ENCODE measurements at regions not wholly inside any gene's neighbourhood (a gene's known extent, or its start where the extent isn't known, plus 50 kb on each side); places are given as distances from the start of the nearest gene placed in this dataset.

- Mint-ChIP-seq H3K9me3 (ENCODE audit: insufficient read depth) (no peaks in the 10 kb centered on the region), H3K36me3 (ENCODE audit: low read depth) (no peaks in the 10 kb centered on the region), H3K27ac (peak overlapping the region; percentile 84), H3K27me3 (ENCODE audit: low read depth) (peaks cover 13% of the 10 kb centered on the region), H3K4me3 (peak overlapping the region; percentile 84), H3K4me1 (ENCODE audit: low read depth) (peaks cover 12% of the 10 kb centered on the region)
- DNase-seq (peak; percentile 99), ATAC-seq (peak; percentile 100)
- CTCF ChIA-PET, result interaction anchor here (0.8 to 3.9 kb wide), 7 partner anchors 9 to 460 kb away, joined by 3 to 39 read pairs (median 4); no protein-coding TSS in a partner anchor
- POLR2A ChIA-PET, result no interaction called here
Observed at GRCh38 chr2:41840702-41841551, 206.9 kb upstream of the PKDCC start.

- no peak overlapping the region for H3K4me3 Mint-ChIP-seq
- no peaks in the 10 kb centered on the region for H3K36me3 Mint-ChIP-seq (ENCODE audit: low read depth)
- DNase-seq, result no peak
- peaks cover 2% of the 10 kb centered on the region for H3K4me1 Mint-ChIP-seq (ENCODE audit: low read depth)
- H3K27me3 Mint-ChIP-seq (ENCODE audit: low read depth), result peaks cover 32% of the 10 kb centered on the region
- ChIA-PET CTCF (interaction anchor here (1.7 to 5.2 kb wide), 2 partner anchors 22 to 240 kb away, joined by 7 to 19 read pairs; no protein-coding TSS in a partner anchor), POLR2A (no interaction called here)
- H3K27ac Mint-ChIP-seq, result no peak overlapping the region
- H3K9me3 Mint-ChIP-seq (ENCODE audit: insufficient read depth), result no peaks in the 10 kb centered on the region
- ATAC-seq, result no peak
Observed at GRCh38 chr2:41846962-41847361, 200.9 kb upstream of the PKDCC start.

GRCh38 chr2:41847744-41848441 is 199.9 kb upstream of the PKDCC start:
- CTCF ChIA-PET, result interaction anchor here (1.7 to 5.2 kb wide), 2 partner anchors 21 to 239 kb away, joined by 7 to 19 read pairs; no protein-coding TSS in a partner anchor
- H3K9me3 Mint-ChIP-seq (ENCODE audit: insufficient read depth), result no peaks in the 10 kb centered on the region

DNA sequence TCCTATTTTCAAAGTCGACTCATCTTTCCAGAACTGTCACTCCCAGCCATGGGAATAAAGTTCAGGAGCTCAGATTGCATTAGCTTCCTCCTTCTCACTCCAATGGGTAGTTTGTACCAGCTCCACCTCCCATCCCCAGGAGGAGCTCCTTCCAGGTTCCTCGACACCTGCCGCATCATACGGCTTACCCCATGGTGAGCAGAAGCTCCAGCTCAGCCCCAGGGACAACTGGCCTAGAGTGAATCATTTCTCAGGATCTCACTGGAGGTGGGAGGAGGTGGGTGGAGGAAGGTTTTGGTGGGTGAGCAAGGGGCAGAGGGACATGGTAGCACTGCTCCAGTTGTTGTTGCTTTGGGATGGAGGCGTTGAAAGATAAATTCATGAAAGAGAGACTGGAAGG is 196.3 kb upstream of the PKDCC start:
- no peaks in the 10 kb centered on the region for H3K36me3 Mint-ChIP-seq (ENCODE audit: low read depth)
- ATAC-seq, result no peak
- H3K9me3 Mint-ChIP-seq (ENCODE audit: insufficient read depth), result no peaks in the 10 kb centered on the region
- no peak for DNase-seq
- H3K27me3 Mint-ChIP-seq (ENCODE audit: low read depth), result peaks cover 24% of the 10 kb centered on the region
- CTCF ChIA-PET, result interaction anchor here (1.1 to 3.8 kb wide), 4 partner anchors 18 to 239 kb away, joined by 3 to 47 read pairs (median 7); no protein-coding TSS in a partner anchor
- no peaks in the 10 kb centered on the region for H3K4me1 Mint-ChIP-seq (ENCODE audit: low read depth)
- POLR2A ChIA-PET, result no interaction called here
- no peak overlapping the region for H3K27ac Mint-ChIP-seq
- H3K4me3 Mint-ChIP-seq, result no peak overlapping the region

More at GRCh38 chr2:41847744-41848441, 199.9 kb upstream of the PKDCC start:
- H3K27me3 Mint-ChIP-seq (ENCODE audit: low read depth), result peaks cover 32% of the 10 kb centered on the region
- H3K4me1 Mint-ChIP-seq (ENCODE audit: low read depth), result no peaks in the 10 kb centered on the region
- no peak overlapping the region for H3K27ac Mint-ChIP-seq
- no peak overlapping the region for H3K4me3 Mint-ChIP-seq
- no peak for DNase-seq
- POLR2A ChIA-PET, result interaction anchor here (0.5 to 0.6 kb wide), 2 partner anchors 210 to 324 kb away, joined by 3 to 5 read pairs; no protein-coding TSS in a partner anchor
- no peaks in the 10 kb centered on the region for H3K36me3 Mint-ChIP-seq (ENCODE audit: low read depth)
- ATAC-seq, result no peak

GRCh38 chr2:41853427-41854191 is 194.2 kb upstream of the PKDCC start:
- no peak for DNase-seq
- H3K36me3 Mint-ChIP-seq (ENCODE audit: low read depth), result no peaks in the 10 kb centered on the region
- H3K27me3 Mint-ChIP-seq (ENCODE audit: low read depth), result peaks cover 13% of the 10 kb centered on the region
- no peak for ATAC-seq
- no peaks in the 10 kb centered on the region for H3K4me1 Mint-ChIP-seq (ENCODE audit: low read depth)
- no peak overlapping the region for H3K4me3 Mint-ChIP-seq
- no peaks in the 10 kb centered on the region for H3K9me3 Mint-ChIP-seq (ENCODE audit: insufficient read depth)
- POLR2A ChIA-PET, result no interaction called here
- H3K27ac Mint-ChIP-seq, result no peak overlapping the region
- CTCF ChIA-PET, result interaction anchor here (1.0 to 3.8 kb wide), 8 partner anchors 9 to 241 kb away, joined by 3 to 47 read pairs (median 6); no protein-coding TSS in a partner anchor

DNA sequence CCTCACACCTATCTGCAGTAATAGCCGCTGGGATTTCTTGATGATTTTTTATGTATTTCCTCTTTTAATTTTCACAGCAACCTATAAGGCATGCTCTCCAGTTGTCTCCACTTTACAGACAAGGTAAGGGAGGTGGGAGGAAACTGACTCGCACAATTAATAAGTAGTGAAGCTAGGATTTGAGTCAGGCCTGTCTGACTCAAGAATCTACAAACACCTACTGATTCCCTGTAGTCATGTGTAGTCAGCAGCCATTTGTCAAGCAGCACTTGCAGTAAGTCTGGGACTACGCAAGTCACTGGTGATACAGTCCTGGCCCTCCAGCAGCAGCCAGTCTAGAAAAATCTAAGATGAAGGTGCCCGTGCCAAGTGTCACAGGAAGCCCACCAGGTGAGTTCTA is 193.6 kb upstream of the PKDCC start:
- POLR2A ChIA-PET, result no interaction called here
- CTCF ChIA-PET, result interaction anchor here (1.0 to 3.8 kb wide), 6 partner anchors 14 to 241 kb away, joined by 3 to 47 read pairs (median 8); no protein-coding TSS in a partner anchor
- peaks cover 11% of the 10 kb centered on the region for H3K27me3 Mint-ChIP-seq (ENCODE audit: low read depth)
- no peaks in the 10 kb centered on the region for H3K9me3 Mint-ChIP-seq (ENCODE audit: insufficient read depth)
- no peaks in the 10 kb centered on the region for H3K4me1 Mint-ChIP-seq (ENCODE audit: low read depth)
- ATAC-seq (no peak), DNase-seq (no peak)
- no peaks in the 10 kb centered on the region for H3K36me3 Mint-ChIP-seq (ENCODE audit: low read depth)
- no peak overlapping the region for H3K27ac Mint-ChIP-seq
- H3K4me3 Mint-ChIP-seq, result no peak overlapping the region

- no peaks in the 10 kb centered on the region for H3K36me3 Mint-ChIP-seq (ENCODE audit: low read depth)
- no peak overlapping the region for H3K4me3 Mint-ChIP-seq
- no peak for ATAC-seq
- H3K9me3 Mint-ChIP-seq (ENCODE audit: insufficient read depth), result no peaks in the 10 kb centered on the region
- DNase-seq, result no peak
- H3K27me3 Mint-ChIP-seq (ENCODE audit: low read depth), result peaks cover 6% of the 10 kb centered on the region
- CTCF ChIA-PET, result interaction anchor here (1.2 kb wide), 1 partner anchor 14 kb away, joined by 3 read pairs; no protein-coding TSS in a partner anchor
- POLR2A ChIA-PET, result no interaction called here
- no peak overlapping the region for H3K27ac Mint-ChIP-seq
- no peaks in the 10 kb centered on the region for H3K4me1 Mint-ChIP-seq (ENCODE audit: low read depth)
Observed at GRCh38 chr2:41856946-41857345, 190.9 kb upstream of the PKDCC start.

- ChIA-PET POLR2A (no interaction called here), CTCF (interaction anchor here (1.4 to 2.0 kb wide), 3 partner anchors 10 to 228 kb away, joined by 5 to 8 read pairs (median 6); no protein-coding TSS in a partner anchor)
- H3K9me3 Mint-ChIP-seq (ENCODE audit: insufficient read depth), result no peaks in the 10 kb centered on the region
- H3K36me3 Mint-ChIP-seq (ENCODE audit: low read depth), result no peaks in the 10 kb centered on the region
- H3K27ac Mint-ChIP-seq, result no peak overlapping the region
- ATAC-seq (no peak), DNase-seq (no peak)
- H3K27me3 Mint-ChIP-seq (ENCODE audit: low read depth), result peaks cover 9% of the 10 kb centered on the region
- no peaks in the 10 kb centered on the region for H3K4me1 Mint-ChIP-seq (ENCODE audit: low read depth)
- no peak overlapping the region for H3K4me3 Mint-ChIP-seq
Observed at GRCh38 chr2:41859615-41860514, 188.0 kb upstream of the PKDCC start.

- no peaks in the 10 kb centered on the region for H3K4me1 Mint-ChIP-seq (ENCODE audit: low read depth)
- no peak for DNase-seq
- H3K36me3 Mint-ChIP-seq (ENCODE audit: low read depth), result no peaks in the 10 kb centered on the region
- no peaks in the 10 kb centered on the region for H3K9me3 Mint-ChIP-seq (ENCODE audit: insufficient read depth)
- no peak overlapping the region for H3K27ac Mint-ChIP-seq
- ChIA-PET POLR2A (no interaction called here), CTCF (interaction anchor here (1.1 kb wide), 1 partner anchor 9 kb away, joined by 4 read pairs; no protein-coding TSS in a partner anchor)
- no peak for ATAC-seq
- no peak overlapping the region for H3K4me3 Mint-ChIP-seq
- peaks cover 16% of the 10 kb centered on the region for H3K27me3 Mint-ChIP-seq (ENCODE audit: low read depth)
Observed at GRCh38 chr2:41863062-41863461, 184.8 kb upstream of the PKDCC start.

DNA sequence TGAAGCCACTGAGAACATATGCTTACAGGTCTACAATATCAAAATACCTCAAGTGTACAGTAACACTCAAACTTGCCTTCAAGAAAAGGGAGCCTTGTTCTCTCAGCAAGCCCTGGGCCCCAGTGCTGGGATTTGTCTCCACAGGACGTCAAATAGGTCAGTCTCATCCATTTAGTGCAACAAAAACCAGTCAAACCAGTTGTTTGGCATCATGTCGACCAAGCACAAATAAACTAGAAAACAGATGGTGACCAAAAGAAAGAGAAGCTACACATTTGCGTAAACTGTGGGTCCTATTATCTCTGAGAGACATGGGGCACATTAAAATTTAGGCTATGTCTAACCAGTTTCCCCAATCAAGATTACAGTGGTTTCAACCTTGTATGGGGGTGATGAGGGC is 182.6 kb upstream of the PKDCC start:
- ChIA-PET POLR2A (no interaction called here), CTCF (interaction anchor here (1.2 to 1.9 kb wide), 2 partner anchors 8 to 222 kb away, joined by 5 to 6 read pairs; no protein-coding TSS in a partner anchor)
- peaks cover 14% of the 10 kb centered on the region for H3K27me3 Mint-ChIP-seq (ENCODE audit: low read depth)
- H3K36me3 Mint-ChIP-seq (ENCODE audit: low read depth), result no peaks in the 10 kb centered on the region
- no peak for ATAC-seq
- no peak for DNase-seq
- no peak overlapping the region for H3K4me3 Mint-ChIP-seq
- no peaks in the 10 kb centered on the region for H3K9me3 Mint-ChIP-seq (ENCODE audit: insufficient read depth)
- no peak overlapping the region for H3K27ac Mint-ChIP-seq
- H3K4me1 Mint-ChIP-seq (ENCODE audit: low read depth), result no peaks in the 10 kb centered on the region
